Central memory CD8-positive, alpha-beta T cell (primary cell): ENCODE measurements at regions not wholly inside any gene's neighbourhood (a gene's known extent, or its start where the extent isn't known, plus 50 kb on each side); places are given as distances from the start of the nearest gene placed in this dataset.

Source experiments
- ATAC-seq: fragments of 150-1000 bp; cut with Tn5 transposase; replicated peaks from 2 replicates; pipeline ENCODE4 v1.10.0; 2022; ENCODE audit warnings: mild to moderate bottlenecking, moderate FRiP score, moderate number of reproducible peaks; ENCODE audit not compliant: poor library complexity, severe bottlenecking; ENCODE audit errors: extremely low read depth
- DNase-seq, 2 donors: peaks; one replicate each; pipeline ENCODE4 v3.0.0; 2021; ENCODE audit warnings: low spot score in 2 of 2
- H3K27ac Mint-ChIP-seq: one replicate; pipeline ENCODE4 v1.8.0; 2022; ENCODE audit warnings: low read depth, mild to moderate bottlenecking, moderate library complexity, mixed read lengths
- H3K27me3 Mint-ChIP-seq: one replicate; pipeline ENCODE4 v1.8.0; 2022; ENCODE audit warnings: mixed read lengths
- H3K36me3 Mint-ChIP-seq: one replicate; pipeline ENCODE4 v1.8.0; 2022; ENCODE audit warnings: mild to moderate bottlenecking, moderate library complexity, mixed read lengths; ENCODE audit not compliant: insufficient read depth
- H3K4me1 Mint-ChIP-seq: one replicate; pipeline ENCODE4 v1.8.0; 2022; ENCODE audit warnings: mixed read lengths
- H3K4me3 Mint-ChIP-seq: one replicate; pipeline ENCODE4 v1.8.0; 2022; ENCODE audit warnings: mild to moderate bottlenecking, moderate library complexity, mixed read lengths
- H3K9me3 Mint-ChIP-seq: one replicate; pipeline ENCODE4 v1.8.0; 2022; ENCODE audit warnings: mixed read lengths

DNA sequence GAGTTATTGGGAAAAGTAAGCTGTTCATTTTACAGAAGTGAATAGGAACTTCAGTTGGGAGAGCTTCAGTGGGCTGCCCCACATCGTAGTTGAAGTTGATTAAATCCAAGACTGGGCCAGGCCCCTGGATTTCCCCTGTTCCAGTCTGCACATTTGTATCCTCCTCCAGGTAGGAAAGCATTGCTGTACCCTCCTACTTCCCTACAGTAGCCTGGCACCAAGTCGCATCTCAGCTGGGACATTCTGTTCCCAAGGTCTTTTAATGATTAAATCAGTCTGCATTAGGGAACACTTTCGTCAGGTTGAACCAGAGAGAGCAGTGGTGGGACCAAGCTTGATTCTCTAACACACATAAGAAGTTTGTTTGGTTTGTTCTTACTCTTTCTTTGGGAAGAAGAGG is 165.8 kb upstream of the PPARGC1A start:
- no peak for DNase-seq
- no peak overlapping the region for H3K27ac Mint-ChIP-seq
- peaks cover 10% of the 10 kb centered on the region for H3K9me3 Mint-ChIP-seq
- H3K4me1 Mint-ChIP-seq, result no peaks in the 10 kb centered on the region
- no peak for ATAC-seq
- H3K36me3 Mint-ChIP-seq, result no peaks in the 10 kb centered on the region
- H3K27me3 Mint-ChIP-seq, result no peaks in the 10 kb centered on the region
- H3K4me3 Mint-ChIP-seq, result no peak overlapping the region

DNA sequence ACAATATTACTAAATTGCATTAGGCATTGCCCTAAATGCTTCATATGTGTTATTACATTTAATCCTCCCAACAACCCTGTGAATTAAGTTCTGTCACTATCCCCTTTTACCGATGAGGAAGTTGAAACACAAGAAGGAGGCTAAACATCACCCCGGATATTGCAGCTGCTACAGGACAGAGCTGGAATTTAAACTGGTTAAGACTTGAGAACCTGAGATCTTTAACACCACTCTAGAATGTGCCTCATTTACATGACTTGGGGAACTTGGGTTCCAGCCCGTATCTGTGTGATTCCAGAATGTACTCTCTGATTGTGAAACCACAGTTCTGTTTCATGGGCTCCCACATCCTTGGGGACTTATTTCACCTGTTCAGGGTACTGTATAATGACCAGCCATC is 165.1 kb upstream of the PPARGC1A start:
- Mint-ChIP-seq H3K27ac (no peak overlapping the region), H3K36me3 (no peaks in the 10 kb centered on the region), H3K27me3 (no peaks in the 10 kb centered on the region), H3K4me3 (no peak overlapping the region), H3K9me3 (peaks cover 10% of the 10 kb centered on the region), H3K4me1 (no peaks in the 10 kb centered on the region)
- no peak for DNase-seq
- no peak for ATAC-seq

DNA sequence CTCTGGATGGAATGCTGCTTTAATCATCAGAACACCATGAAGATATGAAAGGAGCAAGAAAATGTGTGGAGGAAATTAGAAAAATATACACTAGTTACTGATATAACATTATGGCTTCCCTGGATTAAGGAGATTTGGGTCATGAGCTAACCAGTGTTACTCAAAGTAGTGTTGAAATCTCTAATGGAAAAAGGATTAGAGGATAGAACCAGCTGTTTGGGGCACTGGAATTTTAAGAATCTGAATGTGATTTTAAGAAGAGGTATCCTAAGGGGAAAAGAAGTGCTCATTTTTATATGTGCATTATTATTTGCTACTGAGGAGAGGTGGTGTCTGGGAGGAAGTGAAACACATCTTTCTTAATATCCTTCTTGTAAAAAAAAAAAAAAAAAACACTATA is 164.1 kb upstream of the PPARGC1A start:
- Mint-ChIP-seq H3K27ac (no peak overlapping the region), H3K9me3 (peaks cover 13% of the 10 kb centered on the region), H3K36me3 (no peaks in the 10 kb centered on the region), H3K4me1 (no peaks in the 10 kb centered on the region), H3K4me3 (no peak overlapping the region), H3K27me3 (no peaks in the 10 kb centered on the region)
- DNase-seq (no peak), ATAC-seq (no peak)

DNA sequence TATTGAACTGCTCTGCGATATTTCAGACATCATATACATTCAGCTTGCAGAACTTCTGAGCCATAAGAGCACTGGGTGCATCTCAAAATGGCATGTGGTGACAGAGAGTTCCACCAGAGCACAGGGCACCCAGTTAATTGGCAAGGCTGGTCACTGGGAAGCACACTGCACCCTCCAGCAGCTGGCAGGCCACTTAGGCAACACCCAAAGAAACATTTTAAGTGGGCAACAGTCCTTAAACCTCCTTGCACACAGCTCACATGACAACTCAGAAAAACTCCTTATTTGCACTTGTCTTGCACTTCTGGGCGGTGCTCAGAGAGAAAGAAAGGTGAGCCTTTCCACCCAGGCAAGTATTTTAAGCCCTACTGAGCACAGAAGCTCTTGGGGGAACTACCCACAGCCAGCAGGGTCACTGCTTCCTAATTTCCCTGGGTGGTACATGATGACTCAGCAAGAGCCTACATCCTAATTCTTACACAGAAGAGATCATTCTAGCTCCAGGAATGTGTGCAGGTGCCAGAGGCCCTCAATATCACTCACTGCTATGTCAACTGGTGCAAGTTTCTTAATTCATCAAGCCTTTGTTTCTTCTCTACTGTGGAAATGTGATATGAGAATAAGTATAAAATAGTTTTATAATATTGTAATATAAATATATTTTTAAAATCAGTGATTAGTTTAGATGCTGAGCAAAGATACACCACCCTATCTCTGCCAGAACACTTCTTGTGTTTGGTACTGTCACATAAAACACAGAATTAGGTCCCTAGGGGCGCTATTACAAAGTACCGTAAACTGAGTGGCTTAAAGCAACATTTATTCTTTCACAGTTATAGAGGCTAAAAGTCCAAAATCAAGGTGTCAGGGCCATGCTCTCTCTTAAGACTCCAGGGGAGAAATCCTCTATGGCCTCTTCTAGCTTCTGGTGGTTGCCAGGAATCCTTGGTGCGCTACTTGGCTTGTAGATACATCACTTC is 155.1 kb upstream of the PPARGC1A start:
- DNase-seq, result no peak
- no peaks in the 10 kb centered on the region for H3K27me3 Mint-ChIP-seq
- H3K36me3 Mint-ChIP-seq, result no peaks in the 10 kb centered on the region
- H3K4me1 Mint-ChIP-seq, result no peaks in the 10 kb centered on the region
- H3K4me3 Mint-ChIP-seq, result no peak overlapping the region
- H3K9me3 Mint-ChIP-seq, result peaks cover 22% of the 10 kb centered on the region
- H3K27ac Mint-ChIP-seq, result no peak overlapping the region
- no peak for ATAC-seq

DNA sequence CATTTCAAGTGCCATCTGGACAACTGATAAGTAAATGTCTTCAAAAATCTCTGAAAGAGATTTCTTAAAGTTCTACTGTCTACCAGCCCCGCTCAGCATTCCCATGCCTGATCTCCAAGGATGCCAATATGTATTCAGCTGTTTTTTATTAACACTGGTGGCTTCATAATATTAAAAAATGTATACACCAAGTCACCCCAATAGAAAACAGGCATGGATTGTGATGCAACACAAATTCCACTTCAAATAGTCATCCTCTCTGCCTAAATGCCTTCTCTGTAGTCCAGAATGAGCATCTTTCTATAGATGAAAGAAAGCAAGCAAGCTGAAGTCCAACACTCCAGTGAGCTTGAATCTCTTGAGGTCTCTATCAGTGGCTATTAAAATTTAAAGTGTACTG is 152.2 kb upstream of the PPARGC1A start:
- ATAC-seq (no peak), DNase-seq (no peak)
- H3K36me3 Mint-ChIP-seq, result no peaks in the 10 kb centered on the region

DNA sequence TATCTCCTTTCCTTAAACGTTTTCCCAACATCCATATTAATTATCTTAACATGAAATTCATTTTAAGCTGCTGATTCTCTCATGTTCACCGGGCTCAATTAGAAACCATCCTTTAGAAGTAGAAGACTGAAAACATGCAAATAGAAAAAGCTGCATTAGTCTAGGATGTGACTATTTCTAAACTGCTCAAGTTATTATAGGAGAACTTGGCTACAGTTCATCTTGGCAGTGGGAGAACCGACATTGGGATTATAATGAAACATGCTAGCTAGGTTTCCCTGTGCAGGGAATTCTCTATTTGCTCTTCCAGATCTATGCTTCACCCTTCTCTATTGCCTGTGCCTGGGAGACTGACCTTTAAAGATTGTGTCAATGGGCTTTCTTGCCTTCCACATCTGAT is 151.0 kb upstream of the PPARGC1A start:
- H3K36me3 Mint-ChIP-seq, result no peaks in the 10 kb centered on the region
- ATAC-seq, result no peak
- H3K9me3 Mint-ChIP-seq, result peaks cover 11% of the 10 kb centered on the region
- H3K4me3 Mint-ChIP-seq, result no peak overlapping the region
- H3K4me1 Mint-ChIP-seq, result no peaks in the 10 kb centered on the region
- H3K27ac Mint-ChIP-seq, result no peak overlapping the region
- no peak for DNase-seq
- no peaks in the 10 kb centered on the region for H3K27me3 Mint-ChIP-seq

More for the DNA sequence above, 152.2 kb upstream of the PPARGC1A start:
- Mint-ChIP-seq H3K27me3 (no peaks in the 10 kb centered on the region), H3K9me3 (peaks cover 18% of the 10 kb centered on the region), H3K4me3 (no peak overlapping the region), H3K4me1 (no peaks in the 10 kb centered on the region), H3K27ac (no peak overlapping the region)

DNA sequence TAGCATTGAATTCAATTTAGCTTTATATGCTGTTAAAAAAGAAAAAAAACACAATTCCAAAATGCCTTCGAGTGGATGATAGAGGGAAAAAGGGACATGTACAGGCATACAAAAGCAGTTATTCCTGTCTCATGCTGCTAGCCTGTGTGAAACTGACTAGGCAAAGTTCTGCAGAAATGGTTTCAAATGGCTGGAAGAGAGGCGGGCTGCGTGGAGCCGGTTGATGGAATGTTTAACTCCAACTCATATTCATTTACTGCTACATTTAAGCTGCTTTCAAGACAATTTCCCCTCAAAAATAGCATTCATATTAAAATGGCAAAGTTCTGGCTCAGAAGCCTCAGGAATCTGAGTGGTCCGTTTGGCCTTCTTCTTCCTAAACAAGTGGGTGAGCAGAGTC is 143.8 kb upstream of the PPARGC1A start:
- Mint-ChIP-seq H3K27ac (no peak overlapping the region), H3K36me3 (no peaks in the 10 kb centered on the region), H3K4me3 (no peak overlapping the region), H3K4me1 (no peaks in the 10 kb centered on the region), H3K9me3 (peaks cover 5% of the 10 kb centered on the region), H3K27me3 (no peaks in the 10 kb centered on the region)
- ATAC-seq (no peak), DNase-seq (no peak)

DNA sequence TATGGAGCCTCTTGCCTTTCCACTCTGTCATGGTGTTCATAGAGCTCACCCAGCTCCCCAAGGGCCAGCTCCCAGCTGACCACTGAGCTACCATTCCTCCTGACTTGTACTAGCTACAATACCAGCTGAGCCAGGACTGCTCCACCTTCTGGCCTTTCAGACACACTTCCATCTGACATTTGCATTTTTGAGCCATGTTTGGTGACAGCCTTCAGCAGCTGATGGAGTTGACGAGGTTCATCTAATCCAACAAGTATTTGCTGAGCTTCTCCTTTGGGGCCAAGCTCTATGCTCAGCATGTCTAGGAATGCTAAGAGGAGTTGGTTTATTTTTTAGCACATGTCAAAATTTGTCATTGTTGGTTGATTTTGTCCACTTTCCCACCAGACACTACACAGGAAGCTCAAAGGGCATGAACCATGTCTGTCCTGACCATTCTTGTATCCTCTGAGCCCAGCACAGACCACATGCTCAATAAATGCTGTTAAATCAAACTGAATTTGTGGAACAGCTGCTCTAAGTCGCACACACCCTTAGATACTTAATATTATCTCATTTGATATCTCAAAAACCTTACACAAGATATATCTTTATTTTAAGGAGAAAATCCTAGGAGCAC is 142.6 kb upstream of the PPARGC1A start:
- Mint-ChIP-seq H3K9me3 (peaks cover 5% of the 10 kb centered on the region), H3K4me3 (no peak overlapping the region), H3K27ac (no peak overlapping the region), H3K4me1 (no peaks in the 10 kb centered on the region), H3K36me3 (no peaks in the 10 kb centered on the region), H3K27me3 (no peaks in the 10 kb centered on the region)
- DNase-seq, result no peak
- ATAC-seq, result no peak

DNA sequence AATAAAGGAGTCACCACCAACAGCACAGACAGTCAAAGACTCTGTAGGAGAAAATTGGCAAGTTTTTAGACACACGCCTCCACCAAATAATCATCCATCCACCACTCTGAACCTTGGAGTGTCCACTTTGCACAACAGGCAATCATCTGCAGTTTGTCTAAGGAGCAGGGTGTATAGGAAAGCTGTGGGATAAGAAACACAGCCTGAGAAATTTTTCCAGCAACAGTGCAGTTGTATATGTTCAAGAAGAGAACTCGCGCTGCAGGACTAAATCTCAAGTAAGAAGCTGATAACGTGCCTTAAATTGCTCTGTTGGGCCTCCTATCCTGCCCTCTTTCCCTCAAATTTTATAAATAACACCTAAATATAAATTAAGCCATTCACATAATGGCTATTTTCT is 136.7 kb upstream of the PPARGC1A start:
- peaks cover 13% of the 10 kb centered on the region for H3K9me3 Mint-ChIP-seq
- no peak for DNase-seq
- ATAC-seq, result no peak
- H3K36me3 Mint-ChIP-seq, result no peaks in the 10 kb centered on the region
- no peak overlapping the region for H3K4me3 Mint-ChIP-seq
- H3K27me3 Mint-ChIP-seq, result no peaks in the 10 kb centered on the region
- H3K4me1 Mint-ChIP-seq, result no peaks in the 10 kb centered on the region
- H3K27ac Mint-ChIP-seq, result no peak overlapping the region

DNA sequence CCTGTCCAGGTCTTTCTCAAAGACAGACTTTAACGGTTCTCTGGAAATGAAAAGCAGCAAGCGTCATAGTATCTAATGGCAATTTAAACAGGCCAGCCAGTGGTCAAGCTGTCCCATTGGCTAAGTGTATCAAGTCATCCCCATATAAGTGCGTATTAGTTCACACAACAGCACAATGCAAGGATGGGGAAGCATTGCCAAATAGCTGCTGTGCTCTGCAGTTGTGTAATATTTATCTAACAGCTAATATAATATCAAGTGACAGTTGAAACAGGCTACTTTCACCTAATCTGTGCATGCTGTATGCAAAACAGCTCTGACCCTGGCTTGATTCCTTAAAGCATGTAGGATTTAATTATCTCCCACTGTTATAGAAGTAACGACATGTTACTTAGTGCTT is 134.8 kb upstream of the PPARGC1A start:
- DNase-seq, result no peak
- H3K27me3 Mint-ChIP-seq, result no peaks in the 10 kb centered on the region
- H3K27ac Mint-ChIP-seq, result no peak overlapping the region

DNA sequence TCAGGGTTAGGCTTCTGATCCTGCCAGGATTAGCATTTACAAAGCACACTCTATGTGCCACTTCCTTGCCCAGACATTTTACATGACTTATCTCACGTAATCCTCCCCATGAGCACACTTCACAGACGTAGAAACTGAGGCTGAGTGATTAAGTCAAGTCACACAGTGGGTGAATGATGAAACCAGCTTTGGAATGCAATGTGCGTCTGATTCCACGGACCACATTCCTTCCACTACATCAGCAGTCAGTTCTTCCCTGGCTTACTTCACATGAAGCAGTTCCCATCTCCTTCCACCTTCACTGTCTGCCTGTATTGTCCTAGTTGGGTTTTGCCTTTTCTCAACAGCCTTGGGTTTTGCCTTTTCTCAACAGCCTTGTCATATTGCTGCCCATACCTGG is 134.3 kb upstream of the PPARGC1A start:
- no peak for ATAC-seq
- Mint-ChIP-seq H3K36me3 (peaks cover 2% of the 10 kb centered on the region), H3K27me3 (no peaks in the 10 kb centered on the region), H3K4me1 (no peaks in the 10 kb centered on the region), H3K27ac (no peak overlapping the region), H3K9me3 (peaks cover 15% of the 10 kb centered on the region), H3K4me3 (no peak overlapping the region)
- no peak for DNase-seq

More for the DNA sequence above, 134.8 kb upstream of the PPARGC1A start:
- no peak for ATAC-seq
- Mint-ChIP-seq H3K4me1 (no peaks in the 10 kb centered on the region), H3K9me3 (peaks cover 12% of the 10 kb centered on the region), H3K36me3 (peaks cover 2% of the 10 kb centered on the region), H3K4me3 (no peak overlapping the region)

DNA sequence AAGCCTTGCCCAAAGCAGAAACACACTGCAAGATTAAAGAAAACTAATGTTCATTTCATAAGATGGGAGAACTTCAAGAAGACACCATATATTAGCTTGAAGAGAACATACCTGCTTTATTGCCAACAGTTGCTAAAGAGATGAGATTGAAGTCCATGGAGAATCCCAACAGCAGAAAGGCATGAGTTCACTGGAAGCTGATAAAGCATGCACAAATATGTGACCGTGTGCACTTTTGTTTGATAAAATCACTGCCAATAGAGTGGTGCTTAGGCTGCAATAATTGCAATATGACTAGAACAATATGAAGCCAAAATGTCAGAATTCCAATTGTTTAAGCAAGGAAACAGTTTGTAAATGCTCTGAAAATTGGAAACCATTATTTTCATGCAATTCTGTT is 125.9 kb upstream of the PPARGC1A start:
- H3K27ac Mint-ChIP-seq, result no peak overlapping the region
- no peaks in the 10 kb centered on the region for H3K36me3 Mint-ChIP-seq
- no peaks in the 10 kb centered on the region for H3K27me3 Mint-ChIP-seq
- DNase-seq (no peak), ATAC-seq (no peak)
- H3K4me3 Mint-ChIP-seq, result no peak overlapping the region
- H3K4me1 Mint-ChIP-seq, result no peaks in the 10 kb centered on the region
- peaks cover 17% of the 10 kb centered on the region for H3K9me3 Mint-ChIP-seq
